Caki2 (cell line): ENCODE measurements at regions not wholly inside any gene's neighbourhood (a gene's known extent, or its start where the extent isn't known, plus 50 kb on each side); places are given as distances from the start of the nearest gene placed in this dataset.
"Not testable (repeated sequence)": the region's sequence is repeated elsewhere in the genome, so short reads cannot be mapped to it uniquely, and the experiment has no call there.

ENCODE experiments used
- DNase-seq: peaks from one replicate; pipeline ENCODE4 v3.0.0-alpha.2; 2015; ENCODE audit warnings: low read depth
- in situ Hi-C: cut with HindIII; loops from 2 replicates; pipeline ENCODE4 v1.10.0; 2016; ENCODE audit warnings: low sequenced_read_pairs, low pct_unique_long_range_greater_than_20kb, mixed read lengths

GRCh38 chr4:64062991-64063390, 346.3 kb downstream of the TECRL start:
- no peak for DNase-seq
- in situ Hi-C loops: no loop called here

DNA sequence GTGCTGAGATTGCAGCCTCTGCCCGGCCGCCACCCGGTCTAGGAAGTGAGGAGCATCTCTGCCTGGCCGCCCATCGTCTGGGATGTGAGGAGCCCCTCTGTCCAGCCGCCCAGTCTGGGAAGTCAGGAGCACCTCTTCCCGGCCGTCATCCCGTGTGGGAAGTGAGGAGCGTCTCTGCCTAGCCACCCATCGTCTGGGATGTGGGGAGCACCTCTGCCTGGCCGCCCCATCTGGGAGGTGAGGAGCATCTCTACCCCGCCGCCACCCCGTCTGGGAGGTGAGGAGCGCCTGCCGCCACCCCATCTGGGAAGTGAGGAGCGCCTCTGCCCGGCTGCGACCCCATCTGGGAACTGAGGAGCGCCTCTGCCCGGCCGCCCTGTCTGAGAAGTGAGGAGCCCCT, 372.2 kb downstream of the TECRL start:
- in situ Hi-C loops, DNase-seq: not testable (repeated sequence)

DNA sequence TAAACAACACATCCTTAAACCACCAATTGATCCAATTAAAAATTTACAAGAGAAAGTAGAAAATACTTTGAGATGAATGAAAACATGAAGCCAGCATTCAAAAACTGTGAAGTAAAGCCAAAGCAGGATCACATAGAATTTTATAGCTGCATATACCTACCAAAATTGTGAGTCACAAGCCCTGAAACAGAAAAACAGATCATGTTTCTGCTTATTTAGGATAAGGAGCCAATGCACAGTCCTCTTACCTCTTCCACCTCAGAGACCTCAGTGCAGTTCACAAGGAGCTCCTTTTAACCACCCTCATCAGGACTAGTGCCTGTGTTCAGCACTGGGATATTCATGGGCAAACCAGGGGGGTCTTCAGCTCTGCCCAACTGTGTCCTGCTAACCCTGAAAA, 386.7 kb downstream of the TECRL start:
- in situ Hi-C loops: no loop called here
- DNase-seq: no peak

GRCh38 chr4:64016893-64017292, 392.4 kb downstream of the TECRL start:
- in situ Hi-C loops: no loop called here
- no peak for DNase-seq

- no peak for DNase-seq
- in situ Hi-C loops: no loop called here
Measured at GRCh38 chr4:64014647-64015046, 394.6 kb downstream of the TECRL start.

DNA sequence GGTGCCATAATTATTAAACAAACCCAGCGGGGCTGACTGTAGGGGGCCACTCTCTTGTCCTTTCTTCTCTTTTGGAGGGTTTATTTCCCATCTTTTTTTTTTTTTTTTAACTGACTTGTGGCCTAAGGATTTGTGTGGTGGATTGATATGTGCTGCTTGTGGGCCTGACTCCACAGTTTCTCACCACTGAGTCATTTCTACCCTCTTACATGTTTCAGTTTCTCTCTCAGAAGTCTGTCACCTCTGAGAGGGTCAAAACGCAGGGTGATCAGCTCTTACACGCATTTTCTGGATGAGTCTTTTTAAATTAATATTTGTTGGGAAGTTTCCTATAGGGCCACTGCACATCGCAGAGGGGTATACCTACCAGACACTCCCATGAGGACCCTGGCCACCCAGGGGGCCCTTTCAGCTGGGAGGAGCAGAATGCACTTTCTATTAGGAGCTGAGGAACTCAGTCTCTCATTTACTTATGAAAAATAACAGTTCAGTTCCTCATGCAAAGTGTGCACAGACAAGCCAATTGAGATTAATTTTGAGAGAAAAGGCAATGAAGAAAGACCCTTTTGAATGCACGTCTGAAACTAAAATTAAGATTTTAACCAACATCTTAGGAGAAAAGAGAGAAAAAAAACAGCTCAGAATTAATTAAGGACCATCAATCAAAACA, 407.9 kb downstream of the TECRL start:
- in situ Hi-C loops: no loop called here
- DNase-seq: no peak

GRCh38 chr4:64000241-64000640, 409.0 kb downstream of the TECRL start:
- in situ Hi-C loops: no loop called here
- DNase-seq: no peak

DNA sequence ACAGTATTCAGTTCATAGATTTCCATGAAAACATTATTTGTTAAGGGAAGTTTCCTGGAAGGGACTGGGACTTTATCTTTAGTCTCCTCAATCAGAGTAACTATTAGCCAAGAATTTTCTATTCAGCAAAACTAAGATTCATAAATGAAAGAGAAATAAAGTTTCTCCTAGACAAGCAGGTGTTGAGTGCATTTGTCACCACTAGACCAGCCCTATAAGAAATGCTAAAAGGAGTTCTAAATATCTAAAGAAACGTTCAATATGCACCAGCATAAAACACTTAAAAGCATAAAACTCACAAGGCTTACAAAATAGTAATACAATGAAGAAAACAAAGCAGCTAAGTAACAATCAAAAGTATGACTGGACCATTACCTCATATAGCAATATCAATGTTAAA, 423.0 kb downstream of the TECRL start:
- no peak for DNase-seq
- in situ Hi-C loops: no loop called here

- DNase-seq: no peak
- in situ Hi-C loops: no loop called here
Measured at GRCh38 chr4:63983224-63983623, 426.0 kb downstream of the TECRL start.

- no peak for DNase-seq
- in situ Hi-C loops: no loop called here
Measured at GRCh38 chr4:63965875-63966274, 443.4 kb downstream of the TECRL start.

DNA sequence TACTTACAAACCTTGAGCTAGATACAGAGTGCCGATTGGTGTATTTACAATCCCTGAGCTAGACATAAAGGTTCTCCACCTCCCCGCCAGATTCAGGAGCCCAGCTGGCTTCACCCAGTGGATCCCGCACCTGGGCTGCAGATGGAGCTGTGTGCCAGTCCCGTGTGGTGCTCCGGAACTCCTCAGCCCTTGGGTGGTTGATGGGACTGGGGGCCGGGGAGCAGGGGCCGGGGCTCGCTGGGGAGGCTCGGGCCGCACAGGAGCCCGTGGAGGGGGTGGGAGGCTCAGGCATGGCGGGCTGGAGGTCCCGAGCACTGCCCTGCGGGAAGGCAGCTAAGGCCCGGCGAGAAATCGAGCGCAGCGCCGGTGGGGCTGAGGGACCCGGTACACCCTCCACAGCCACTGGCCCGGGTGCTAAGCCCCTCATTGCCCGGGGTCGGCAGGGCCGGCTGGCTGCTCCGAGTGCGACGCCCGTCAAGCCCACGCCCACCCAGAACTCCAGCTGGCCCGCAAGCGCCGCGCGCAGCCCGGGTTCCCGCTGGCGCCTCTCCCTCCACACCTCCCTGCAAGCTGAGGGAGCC, 466.5 kb downstream of the TECRL start:
- in situ Hi-C loops, DNase-seq: not testable (repeated sequence)

- DNase-seq: no peak
- in situ Hi-C loops: no loop called here
Measured at GRCh38 chr4:63937961-63938360, 471.3 kb downstream of the TECRL start.

- in situ Hi-C loops: no loop called here
- no peak for DNase-seq
Measured at GRCh38 chr4:63922146-63922545, 487.1 kb downstream of the TECRL start.

DNA sequence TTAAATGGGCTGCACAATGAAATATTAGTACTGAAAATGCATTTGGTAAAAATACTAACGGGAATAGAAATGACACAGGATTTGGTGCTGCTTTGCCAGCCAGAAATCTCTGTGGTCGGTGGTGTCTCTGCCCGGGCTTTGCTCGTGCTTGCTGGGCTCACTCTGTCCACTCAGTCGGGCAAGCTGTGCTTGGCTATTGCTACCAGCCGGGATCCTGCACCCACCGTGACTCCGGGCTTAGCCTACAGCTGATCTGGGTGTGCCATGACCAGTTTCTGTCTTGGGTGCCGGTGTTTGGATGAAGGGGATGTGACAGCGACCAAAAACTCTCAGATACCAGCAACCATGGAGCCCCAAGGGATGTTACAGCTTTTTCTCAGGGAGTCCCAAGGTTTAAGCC, 487.7 kb downstream of the TECRL start:
- in situ Hi-C loops: no loop called here
- DNase-seq: no peak

DNA sequence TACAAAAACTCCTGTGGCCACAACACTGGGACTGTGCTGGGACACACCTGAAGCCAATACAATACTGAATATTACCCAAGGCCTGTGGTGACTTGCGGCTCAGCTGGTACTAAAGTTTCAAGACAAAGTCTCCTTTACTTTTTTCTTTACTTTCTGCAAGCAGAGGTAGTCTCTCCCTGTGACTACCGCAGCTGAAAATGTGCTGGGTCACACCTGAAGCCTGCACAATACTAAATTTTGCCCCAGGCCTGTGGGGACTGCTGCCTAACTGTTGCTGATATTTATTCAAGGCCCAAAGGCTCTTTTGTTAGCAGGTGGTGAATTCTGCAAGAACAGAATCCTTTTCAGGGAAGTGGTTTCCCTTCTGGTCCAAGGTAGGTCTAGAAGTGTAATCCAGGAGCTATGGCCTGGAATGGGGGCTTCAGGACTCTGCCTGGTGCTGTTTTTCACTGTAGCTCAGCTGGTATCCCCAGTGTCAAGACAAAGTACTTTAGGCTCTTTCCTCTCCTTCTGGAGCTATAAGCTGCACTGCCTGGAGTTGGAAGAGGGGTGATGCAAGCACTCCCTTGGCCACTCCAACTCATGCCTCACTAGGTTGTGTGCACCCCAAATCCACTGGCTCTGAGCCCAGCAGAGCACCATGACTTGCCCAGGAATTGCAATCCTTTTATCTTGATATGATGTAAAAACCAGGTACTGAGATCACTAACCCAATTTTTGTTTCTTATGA, 489.4 kb downstream of the TECRL start:
- no peak for DNase-seq
- in situ Hi-C loops: no loop called here

DNA sequence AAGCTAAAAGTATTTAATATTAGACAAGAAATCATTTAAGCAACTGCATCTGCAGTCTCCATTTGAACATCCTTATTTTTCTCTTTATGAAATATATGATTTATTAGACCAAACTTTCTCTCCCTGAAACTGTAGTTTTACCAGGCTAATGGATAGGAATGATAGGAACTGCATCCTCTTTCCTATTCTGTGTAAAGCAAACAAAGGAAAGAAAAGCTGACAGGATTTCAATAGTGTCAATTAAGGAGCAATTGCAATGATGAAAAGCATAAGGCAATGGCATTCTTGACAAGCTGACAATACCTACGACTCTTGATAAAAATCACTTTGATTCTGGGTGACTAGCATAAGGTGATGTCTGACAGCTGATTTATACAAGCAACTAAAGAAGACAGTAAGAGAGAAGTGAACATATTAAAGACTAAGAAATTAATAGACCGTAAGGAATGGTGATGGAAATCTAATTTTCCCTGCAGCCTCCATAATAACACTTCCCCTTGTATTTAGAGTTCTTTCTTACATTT, 502.5 kb downstream of the TECRL start:
- in situ Hi-C loops: no loop called here
- DNase-seq: no peak

GRCh38 chr4:63904201-63904600, 505.0 kb downstream of the TECRL start:
- in situ Hi-C loops: no loop called here

GRCh38 chr4:63901304-63901703, 507.9 kb downstream of the TECRL start:
- DNase-seq: no peak
- in situ Hi-C loops: no loop called here

More at GRCh38 chr4:63904201-63904600, 505.0 kb downstream of the TECRL start:
- DNase-seq: no peak

- no peak for DNase-seq
- in situ Hi-C loops: no loop called here
Measured at GRCh38 chr4:63898961-63899360, 510.3 kb downstream of the TECRL start.
